ENCODE measurements at regions not wholly inside any gene's neighbourhood (a gene's known extent, or its start where the extent isn't known, plus 50 kb on each side); places are given as distances from the start of the nearest gene placed in this dataset.
"Not testable (repeated sequence)": the region's sequence is repeated elsewhere in the genome, so short reads cannot be mapped to it uniquely, and the experiment has no call there.

GRCh38 chr2:83273322-83273721 is 1185.8 kb downstream of the SUCLG1 start:
- no peak for DNase-seq (ENCODE audit: low read depth in 2 of 2)

- no peak for DNase-seq (ENCODE audit: low read depth in 2 of 2)
Measured at GRCh38 chr2:83261591-83262136, 1197.4 kb downstream of the SUCLG1 start.

GRCh38 chr2:83253848-83254247 is 1205.2 kb downstream of the SUCLG1 start:
- DNase-seq (ENCODE audit: low read depth in 2 of 2): no peak

- no peak for DNase-seq (ENCODE audit: low read depth in 2 of 2)
Measured at GRCh38 chr2:83251321-83251872, 1207.7 kb downstream of the SUCLG1 start.

GRCh38 chr2:83245806-83246537 is 1213.1 kb downstream of the SUCLG1 start:
- DNase-seq (ENCODE audit: low read depth in 2 of 2): not testable (repeated sequence)

- no peak for DNase-seq (ENCODE audit: low read depth in 2 of 2)
Measured at GRCh38 chr2:83240611-83241010, 1218.5 kb downstream of the SUCLG1 start.

- DNase-seq (ENCODE audit: low read depth in 2 of 2): no peak
Measured at GRCh38 chr2:83238111-83238510, 1221.0 kb downstream of the SUCLG1 start.

- DNase-seq (ENCODE audit: low read depth in 2 of 2): no peak
Measured at GRCh38 chr2:83234246-83234645, 1224.8 kb downstream of the SUCLG1 start.

- no peak for DNase-seq (ENCODE audit: low read depth in 2 of 2)
Measured at GRCh38 chr2:83233781-83234180, 1225.3 kb downstream of the SUCLG1 start.

- DNase-seq (ENCODE audit: low read depth in 2 of 2): no peak
Measured at GRCh38 chr2:83233326-83233725, 1225.8 kb downstream of the SUCLG1 start.

- DNase-seq (ENCODE audit: low read depth in 2 of 2): no peak
Measured at GRCh38 chr2:83229443-83229842, 1229.6 kb downstream of the SUCLG1 start.

- DNase-seq (ENCODE audit: low read depth in 2 of 2): no peak
Measured at GRCh38 chr2:83224591-83225200, 1234.4 kb downstream of the SUCLG1 start.

- DNase-seq (ENCODE audit: low read depth in 2 of 2): no peak
Measured at GRCh38 chr2:83221258-83221657, 1237.8 kb downstream of the SUCLG1 start.

GRCh38 chr2:83217854-83218253 is 1241.2 kb downstream of the SUCLG1 start:
- DNase-seq (ENCODE audit: low read depth in 2 of 2): no peak

GRCh38 chr2:83196225-83196624 is 1262.9 kb downstream of the SUCLG1 start:
- DNase-seq (ENCODE audit: low read depth in 2 of 2): no peak

- DNase-seq (ENCODE audit: low read depth in 2 of 2): no peak
Measured at GRCh38 chr2:83191316-83191715, 1267.8 kb downstream of the SUCLG1 start.

- DNase-seq (ENCODE audit: low read depth in 2 of 2): no peak
Measured at GRCh38 chr2:83186105-83186760, 1272.8 kb downstream of the SUCLG1 start.

GRCh38 chr2:83180862-83181530 is 1278.1 kb downstream of the SUCLG1 start:
- not testable (repeated sequence) for DNase-seq (ENCODE audit: low read depth in 2 of 2)

GRCh38 chr2:83176539-83176938 is 1282.5 kb downstream of the SUCLG1 start:
- DNase-seq (ENCODE audit: low read depth in 2 of 2): no peak

GRCh38 chr2:83172841-83173240 is 1286.2 kb downstream of the SUCLG1 start:
- DNase-seq (ENCODE audit: low read depth in 2 of 2): no peak

GRCh38 chr2:83168377-83168776 is 1290.7 kb downstream of the SUCLG1 start:
- no peak for DNase-seq (ENCODE audit: low read depth in 2 of 2)

GRCh38 chr2:83162421-83162820 is 1296.7 kb downstream of the SUCLG1 start:
- DNase-seq (ENCODE audit: low read depth in 2 of 2): no peak
